Esophagus muscularis mucosa (tissue), 4 donors: ENCODE measurements at regions not wholly inside any gene's neighbourhood (a gene's known extent, or its start where the extent isn't known, plus 50 kb on each side); places are given as distances from the start of the nearest gene placed in this dataset.

Experiments used
- DNase-seq: peaks from one replicate; pipeline ENCODE4 v3.0.0-alpha.2; 2017; ENCODE audit errors: extremely low spot score
- H3K27ac ChIP-seq, 4 donors: fragments of 200-600 bp; sonication (generic); replicated peaks in 1 of 4; 1 replicate in 3 of 4; 2 replicates in 1 of 4; pipeline ENCODE4 v1.5.1; 2016 to 2019; ENCODE audit warnings: mild to moderate bottlenecking in 1 of 4
- H3K27me3 ChIP-seq, 4 donors: fragments of 200-600 bp; sonication (generic); one replicate each; pipeline versions ENCODE4 v1.5.1 to v1.6.0; 2016 to 2019
- H3K36me3 ChIP-seq, 4 donors: fragments of 200-600 bp; sonication (generic); one replicate each; pipeline ENCODE4 v1.5.1; 2016 to 2019
- H3K4me1 ChIP-seq, 4 donors: fragments of 200-600 bp; sonication (generic); one replicate each; pipeline ENCODE4 v1.5.1; 2016 to 2019
- H3K4me3 ChIP-seq, 4 donors: fragments of 200-600 bp; sonication (generic); 1 replicate in 2 of 4; 2 replicates in 2 of 4; pipeline ENCODE4 v1.5.1; 2016 to 2019; ENCODE audit warnings: mild to moderate bottlenecking in 4 of 4, moderate library complexity in 1 of 4
- H3K9me3 ChIP-seq, 4 donors: fragments of 200-600 bp; sonication (generic); 1 replicate in 3 of 4; 2 replicates in 1 of 4; pipeline ENCODE4 v1.5.1; 2016 to 2019
- CTCF ChIP-seq, 3 experiments: fragments of 200-600 bp in 2 of 3; fragments of 450-650 bp in 1 of 3; sonication (generic) in 2 of 3; IDR thresholded peaks; one replicate each; pipeline ENCODE4 v1.5.1; 2017 to 2019; ENCODE audit warnings: antibody characterized with exemption in 3 of 3, mild to moderate bottlenecking in 2 of 3, moderate library complexity in 1 of 3
- EP300 ChIP-seq: sonication (generic); formaldehyde crosslinking; IDR thresholded peaks from one replicate; pipeline ENCODE4 v1.6.1; 2017; ENCODE audit warnings: antibody characterized with exemption
- POLR2A ChIP-seq: fragments of 450-650 bp; IDR thresholded peaks from one replicate; pipeline ENCODE4 v1.6.1; 2017; ENCODE audit warnings: antibody characterized with exemption, moderate library complexity, mild to moderate bottlenecking, low read depth
- POLR2AphosphoS5 ChIP-seq, 2 donors: sonication (generic); formaldehyde crosslinking; IDR thresholded peaks; one replicate each; pipeline ENCODE4 v1.6.1; 2017; ENCODE audit warnings: antibody characterized with exemption in 2 of 2
- WGBS: methylation state at CpG from one replicate; pipeline ENCODE4 v1.1.5; 2018; 5-methylcytosine and 5-hydroxymethylcytosine counted together
- intact Hi-C: fragments of 100-400 bp; cut with DNase I; formaldehyde crosslinking; loops from one replicate; pipeline ENCODE4 v1.15.1; 2023

- no peak for DNase-seq
- no peaks in the 10 kb centered on the region for H3K4me1 ChIP-seq
- H3K4me3 ChIP-seq = no peak overlapping the region
- H3K9me3 ChIP-seq = no peaks in the 10 kb centered on the region
- no peak for TF ChIP-seq POLR2A
- no peak for TF ChIP-seq CTCF (IDR thresholded peaks at IDR 0.05)
- TF ChIP-seq POLR2AphosphoS5 (IDR thresholded peaks at IDR 0.05) = no peak
- TF ChIP-seq EP300 = no peak
- intact Hi-C loops = no loop called here
- 55% methylated on average over 6 of the region's 6 CpGs for whole genome bisulfite sequencing
- no peak overlapping the region for H3K27ac ChIP-seq
- peaks cover 0 to 11% (median 0%) of the 10 kb centered on the region in 4 donors for H3K27me3 ChIP-seq
- H3K36me3 ChIP-seq = no peaks in the 10 kb centered on the region
Measured at GRCh38 chr7:21023841-21024484, 237.3 kb upstream of the SP8 start.

GRCh38 chr7:21024485-21024867, 237.8 kb upstream of the SP8 start:
- no peak for TF ChIP-seq POLR2A
- no peak for TF ChIP-seq EP300
- no peak for TF ChIP-seq CTCF (IDR thresholded peaks at IDR 0.05)
- no peak for TF ChIP-seq POLR2AphosphoS5 (IDR thresholded peaks at IDR 0.05)
- H3K4me1 ChIP-seq = no peaks in the 10 kb centered on the region
- no peaks in the 10 kb centered on the region for H3K9me3 ChIP-seq
- no peak for DNase-seq
- no peak overlapping the region for H3K27ac ChIP-seq
- H3K36me3 ChIP-seq = no peaks in the 10 kb centered on the region
- H3K27me3 ChIP-seq = peaks cover 0 to 11% (median 0%) of the 10 kb centered on the region in 4 donors
- intact Hi-C loops = no loop called here
- 63% methylated on average over 5 of the region's 5 CpGs for WGBS
- no peak overlapping the region for H3K4me3 ChIP-seq

- no peak for DNase-seq
- Histone ChIP-seq H3K4me1 (no peaks in the 10 kb centered on the region), H3K27ac (no peak overlapping the region), H3K9me3 (no peaks in the 10 kb centered on the region), H3K36me3 (no peaks in the 10 kb centered on the region), H3K27me3 (peaks cover 0 to 11% (median 0%) of the 10 kb centered on the region in 4 donors), H3K4me3 (no peak overlapping the region)
- no peak for TF ChIP-seq POLR2A
- TF ChIP-seq CTCF (IDR thresholded peaks at IDR 0.05) = no peak
- TF ChIP-seq POLR2AphosphoS5 (IDR thresholded peaks at IDR 0.05) = no peak
- TF ChIP-seq EP300 = no peak
- WGBS = 47% methylated on average over 13 of the region's 13 CpGs
- intact Hi-C loops = no loop called here
Measured at GRCh38 chr7:21028186-21028585, 241.5 kb upstream of the SP8 start.

DNA sequence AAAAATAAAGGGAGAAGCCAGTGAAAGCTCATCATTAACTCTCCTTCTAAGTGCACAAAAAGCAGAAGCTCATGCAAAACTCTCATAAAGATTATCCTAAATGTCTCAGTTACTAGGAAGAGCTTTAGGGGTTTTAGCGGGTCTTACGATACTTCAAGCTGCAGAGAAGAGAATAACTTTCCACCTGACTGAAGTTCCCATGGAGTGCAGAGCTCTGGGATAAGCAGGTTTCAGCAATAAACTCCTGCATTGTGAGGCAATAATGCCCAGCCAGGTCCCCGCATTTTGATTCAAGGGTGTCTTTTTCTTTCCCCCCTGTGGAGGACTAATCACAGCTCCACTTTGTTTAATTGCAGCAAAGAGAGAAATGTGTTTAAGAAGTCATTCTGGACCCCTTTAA, 241.9 kb upstream of the SP8 start:
- Histone ChIP-seq H3K27me3 (peaks cover 0 to 11% (median 0%) of the 10 kb centered on the region in 4 donors), H3K4me1 (no peaks in the 10 kb centered on the region)

More for the DNA sequence above, 241.9 kb upstream of the SP8 start:
- Histone ChIP-seq H3K27ac (no peak overlapping the region), H3K36me3 (no peaks in the 10 kb centered on the region), H3K4me3 (no peak overlapping the region), H3K9me3 (no peaks in the 10 kb centered on the region)
- no peak for TF ChIP-seq POLR2A
- TF ChIP-seq EP300 = no peak
- no peak for TF ChIP-seq POLR2AphosphoS5 (IDR thresholded peaks at IDR 0.05)
- TF ChIP-seq CTCF (IDR thresholded peaks at IDR 0.05) = no peak
- no peak for DNase-seq
- WGBS = 53% methylated on average over 3 of the region's 3 CpGs
- intact Hi-C loops = no loop called here
